Osteoblast (primary cell): ENCODE measurements at regions not wholly inside any gene's neighbourhood (a gene's known extent, or its start where the extent isn't known, plus 50 kb on each side); places are given as distances from the start of the nearest gene placed in this dataset.

Experiments used
- DNase-seq: peaks from one replicate; pipeline ENCODE4 v3.0.0; 2011; ENCODE audit warnings: low spot score, mixed read lengths; ENCODE audit not compliant: insufficient read length; ENCODE audit errors: missing footprints
- H2AFZ ChIP-seq: 2 replicates; pipeline ENCODE4 v1.6.0; 2011; ENCODE audit warnings: mild to moderate bottlenecking, low read length
- H3K27ac ChIP-seq: 2 replicates; pipeline ENCODE4 v1.5.1; 2011; ENCODE audit warnings: mild to moderate bottlenecking, low read depth, low read length, moderate library complexity
- H3K27me3 ChIP-seq: 2 replicates; pipeline ENCODE4 v1.6.0; 2012; ENCODE audit warnings: mild to moderate bottlenecking, control low read depth, inconsistent platforms, low read length, moderate library complexity; ENCODE audit not compliant: insufficient read depth
- H3K36me3 ChIP-seq: 2 replicates; pipeline ENCODE4 v1.5.1; 2011; ENCODE audit warnings: mild to moderate bottlenecking, low read length, control low read depth, moderate library complexity; ENCODE audit not compliant: insufficient read depth
- H3K4me1 ChIP-seq: 2 replicates; pipeline ENCODE4 v1.5.1; 2011; ENCODE audit warnings: mild to moderate bottlenecking, low read length, control low read depth, moderate library complexity; ENCODE audit not compliant: insufficient read depth
- H3K4me2 ChIP-seq: 2 replicates; pipeline ENCODE4 v1.6.0; 2011; ENCODE audit warnings: mild to moderate bottlenecking, low read length; ENCODE audit not compliant: insufficient read depth
- H3K4me3 ChIP-seq: fragments of 200-600 bp; sonication (generic); 3 replicates; pipeline ENCODE4 v1.5.1; 2012; ENCODE audit warnings: mild to moderate bottlenecking, low read length, inconsistent platforms; ENCODE audit not compliant: insufficient read depth
- H3K79me2 ChIP-seq: 2 replicates; pipeline ENCODE4 v1.6.0; 2012; ENCODE audit warnings: mild to moderate bottlenecking, low read length, control low read depth, inconsistent platforms; ENCODE audit not compliant: insufficient read depth
- H3K9me3 ChIP-seq: 2 replicates; pipeline ENCODE4 v1.5.1; 2011; ENCODE audit warnings: low read depth, low read length, control low read depth
- H4K20me1 ChIP-seq: 2 replicates; pipeline ENCODE4 v1.6.0; 2012; ENCODE audit warnings: mild to moderate bottlenecking, low read length, control low read depth; ENCODE audit not compliant: insufficient read depth
- CTCF ChIP-seq: IDR thresholded peaks from 2 replicates; pipeline ENCODE4 v1.5.1; 2011; ENCODE audit warnings: mild to moderate bottlenecking, low read depth, low read length, moderate library complexity; ENCODE audit errors: extremely low read depth

GRCh38 chr3:26256224-26256623 is 366.3 kb upstream of the LRRC3B start:
- Histone ChIP-seq H3K36me3 (no peaks in the 10 kb centered on the region), H3K79me2 (no peaks in the 10 kb centered on the region), H4K20me1 (no peaks in the 10 kb centered on the region), H3K9me3 (no peaks in the 10 kb centered on the region), H3K4me1 (no peaks in the 10 kb centered on the region), H3K27ac (no peak overlapping the region), H3K4me2 (no peak overlapping the region), H3K27me3 (no peaks in the 10 kb centered on the region), H2AFZ (no peak overlapping the region), H3K4me3 (no peak overlapping the region)
- no peak for DNase-seq
- no peak for TF ChIP-seq CTCF

GRCh38 chr3:26259176-26259575 is 363.4 kb upstream of the LRRC3B start:
- Histone ChIP-seq H3K4me1 (no peaks in the 10 kb centered on the region), H3K79me2 (no peaks in the 10 kb centered on the region), H4K20me1 (no peaks in the 10 kb centered on the region), H3K27me3 (no peaks in the 10 kb centered on the region), H3K27ac (no peak overlapping the region), H3K4me3 (no peak overlapping the region), H3K9me3 (no peaks in the 10 kb centered on the region), H3K4me2 (no peak overlapping the region), H2AFZ (no peak overlapping the region), H3K36me3 (no peaks in the 10 kb centered on the region)
- TF ChIP-seq CTCF: no peak
- no peak for DNase-seq

- no peak overlapping the region for H3K27ac ChIP-seq
Observed at GRCh38 chr3:26260139-26260538, 362.4 kb upstream of the LRRC3B start.

GRCh38 chr3:26264708-26265107 is 357.9 kb upstream of the LRRC3B start:
- no peak overlapping the region for H3K4me3 ChIP-seq
- H3K27me3 ChIP-seq: no peaks in the 10 kb centered on the region
- H3K27ac ChIP-seq: no peak overlapping the region
- H4K20me1 ChIP-seq: no peaks in the 10 kb centered on the region
- no peak for DNase-seq
- no peak overlapping the region for H2AFZ ChIP-seq
- no peaks in the 10 kb centered on the region for H3K4me1 ChIP-seq
- TF ChIP-seq CTCF: no peak
- H3K4me2 ChIP-seq: no peak overlapping the region
- no peaks in the 10 kb centered on the region for H3K36me3 ChIP-seq
- H3K79me2 ChIP-seq: no peaks in the 10 kb centered on the region
- H3K9me3 ChIP-seq: peaks cover 3% of the 10 kb centered on the region

More at GRCh38 chr3:26260139-26260538, 362.4 kb upstream of the LRRC3B start:
- H3K9me3 ChIP-seq: no peaks in the 10 kb centered on the region
- H3K36me3 ChIP-seq: no peaks in the 10 kb centered on the region
- H3K4me1 ChIP-seq: no peaks in the 10 kb centered on the region
- no peak overlapping the region for H3K4me2 ChIP-seq
- no peaks in the 10 kb centered on the region for H4K20me1 ChIP-seq
- no peak overlapping the region for H2AFZ ChIP-seq
- H3K27me3 ChIP-seq: no peaks in the 10 kb centered on the region
- no peak for TF ChIP-seq CTCF
- no peaks in the 10 kb centered on the region for H3K79me2 ChIP-seq
- no peak overlapping the region for H3K4me3 ChIP-seq
- no peak for DNase-seq
